ENCODE measurements at regions not wholly inside any gene's neighbourhood (a gene's known extent, or its start where the extent isn't known, plus 50 kb on each side); places are given as distances from the start of the nearest gene placed in this dataset.

- no peak for TF ChIP-seq CTCF (IDR thresholded peaks at IDR 0.05)
- no peak for TF ChIP-seq POLR2A (IDR thresholded peaks at IDR 0.05)
- TF ChIP-seq EP300 (IDR thresholded peaks at IDR 0.05), result no peak
Observed at GRCh38 chr17:5943982-5944381, 126.2 kb upstream of the WSCD1 start.

Data from tibial nerve (tissue), 4 donors.